Superior temporal gyrus (tissue), 1 donor: ENCODE measurements at regions not wholly inside any gene's neighbourhood (a gene's known extent, or its start where the extent isn't known, plus 50 kb on each side); places are given as distances from the start of the nearest gene placed in this dataset.
"Not testable (repeated sequence)": the region's sequence is repeated elsewhere in the genome, so short reads cannot be mapped to it uniquely, and the experiment has no call there.

Experiments used
- DNase-seq: peaks from one replicate; pipeline ENCODE4 v3.0.0-alpha.2; 2016; ENCODE audit errors: extremely low spot score

GRCh38 chr7:17046259-17046658 is 164.5 kb upstream of the AGR3 start:
- DNase-seq: no peak

- no peak for DNase-seq
Observed at GRCh38 chr7:17046666-17047065, 164.9 kb upstream of the AGR3 start.

- not testable (repeated sequence) for DNase-seq
Observed at GRCh38 chr7:17053164-17053563, 171.4 kb upstream of the AGR3 start.

GRCh38 chr7:17054206-17054605 is 172.4 kb upstream of the AGR3 start:
- DNase-seq: no peak

- DNase-seq: no peak
Observed at GRCh38 chr7:17054836-17055235, 173.1 kb upstream of the AGR3 start.

- no peak for DNase-seq
Observed at GRCh38 chr7:17055596-17055995, 173.8 kb upstream of the AGR3 start.

GRCh38 chr7:17056491-17057142 is 174.8 kb upstream of the AGR3 start:
- no peak for DNase-seq

GRCh38 chr7:17057143-17057509 is 175.3 kb upstream of the AGR3 start:
- DNase-seq: no peak

- DNase-seq: no peak
Observed at GRCh38 chr7:17058568-17058967, 176.8 kb upstream of the AGR3 start.

- DNase-seq: no peak
Observed at GRCh38 chr7:17060051-17060450, 178.3 kb upstream of the AGR3 start.

GRCh38 chr7:17061443-17061842 is 179.7 kb upstream of the AGR3 start:
- no peak for DNase-seq

GRCh38 chr7:17062151-17063044 is 180.6 kb upstream of the AGR3 start:
- no peak for DNase-seq

GRCh38 chr7:17063045-17063383 is 181.2 kb upstream of the AGR3 start:
- DNase-seq: no peak

- DNase-seq: no peak
Observed at GRCh38 chr7:17067691-17068090, 185.9 kb upstream of the AGR3 start.

GRCh38 chr7:17069146-17069545 is 187.4 kb upstream of the AGR3 start:
- DNase-seq: no peak

- no peak for DNase-seq
Observed at GRCh38 chr7:17070231-17070708, 188.5 kb upstream of the AGR3 start.

- DNase-seq: no peak
Observed at GRCh38 chr7:17071866-17072265, 190.1 kb upstream of the AGR3 start.

GRCh38 chr7:17075601-17076255 is 193.9 kb upstream of the AGR3 start:
- DNase-seq: no peak

- DNase-seq: no peak
Observed at GRCh38 chr7:17078298-17078697, 196.5 kb upstream of the AGR3 start.

- DNase-seq: no peak
Observed at GRCh38 chr7:17083392-17084165, 201.8 kb upstream of the AGR3 start.

- DNase-seq: no peak
Observed at GRCh38 chr7:17084166-17084475, 202.3 kb upstream of the AGR3 start.

GRCh38 chr7:17085186-17085585 is 203.4 kb upstream of the AGR3 start:
- DNase-seq: no peak
